ENCODE measurements at regions not wholly inside any gene's neighbourhood (a gene's known extent, or its start where the extent isn't known, plus 50 kb on each side); places are given as distances from the start of the nearest gene placed in this dataset.

DNA sequence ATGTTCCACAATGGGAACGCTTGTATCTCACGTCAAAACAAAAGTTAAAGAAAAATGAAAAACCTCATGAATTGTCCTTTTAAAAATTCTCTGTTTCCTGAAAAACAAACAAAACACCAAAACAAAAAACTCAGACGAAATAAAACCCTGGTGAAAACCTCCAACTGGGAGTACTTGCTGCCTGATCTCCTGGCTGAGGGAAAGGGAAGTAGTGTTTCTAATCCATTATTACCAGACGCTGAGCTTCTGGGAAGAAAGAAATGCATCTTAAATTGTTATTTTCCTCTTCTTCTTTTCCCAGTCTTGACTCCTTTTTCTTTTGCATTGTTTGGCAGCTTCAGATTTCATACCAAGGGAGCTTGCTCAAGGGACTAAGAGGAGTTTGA, 243.2 kb upstream of the RGMA start:
- peak overlapping the region; percentile 63 for H3K4me3 Mint-ChIP-seq
- no peak for ATAC-seq

DNA sequence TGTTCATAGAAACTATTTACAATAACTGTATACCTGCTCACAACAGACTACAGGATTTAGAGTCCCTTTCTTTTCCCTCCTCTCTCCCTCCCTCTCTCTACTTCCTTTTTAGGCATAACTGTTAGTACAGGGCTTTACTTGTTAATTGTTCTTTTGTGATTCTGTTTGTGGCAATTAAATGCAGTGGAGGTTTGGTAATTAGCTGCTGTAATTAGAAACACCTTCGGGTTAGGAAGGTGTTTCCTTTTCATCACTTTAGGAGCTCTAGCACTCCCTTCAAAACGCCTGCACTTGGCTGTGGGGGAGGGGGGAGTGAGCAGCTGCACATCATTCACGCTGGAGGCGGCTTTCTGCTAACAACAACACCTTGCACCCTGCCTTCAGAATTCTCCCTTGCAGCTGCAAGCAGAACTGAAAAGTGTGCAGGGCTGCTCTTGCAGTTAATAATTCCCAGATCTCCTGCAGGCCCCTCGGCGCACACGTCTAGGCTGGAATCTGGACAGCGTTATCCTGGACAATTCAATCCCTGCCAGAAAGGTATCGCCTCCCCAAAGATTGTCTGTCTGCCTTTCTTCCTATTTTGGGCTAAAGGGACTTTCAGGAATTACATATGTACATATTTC, 242.6 kb upstream of the RGMA start:
- CTCF ChIA-PET, result interaction anchor here (0.9 to 1.9 kb wide), 6 partner anchors 21 to 788 kb away, joined by 3 to 21 read pairs (median 4); no protein-coding TSS in a partner anchor
- Mint-ChIP-seq H3K27me3 (ENCODE audit: low read depth) (peaks cover 92% of the 10 kb centered on the region), H3K4me1 (peaks cover 71% of the 10 kb centered on the region)
- no peak for TF ChIP-seq NR3C1 (CRISPR knock-in tag; conservative IDR thresholded peaks at IDR 0.05; ENCODE audit: low read depth)
- TF ChIP-seq FOXK1 (CRISPR knock-in tag; IDR thresholded peaks at IDR 0.05), result peak; percentile 73
- TF ChIP-seq, protein P1, sequence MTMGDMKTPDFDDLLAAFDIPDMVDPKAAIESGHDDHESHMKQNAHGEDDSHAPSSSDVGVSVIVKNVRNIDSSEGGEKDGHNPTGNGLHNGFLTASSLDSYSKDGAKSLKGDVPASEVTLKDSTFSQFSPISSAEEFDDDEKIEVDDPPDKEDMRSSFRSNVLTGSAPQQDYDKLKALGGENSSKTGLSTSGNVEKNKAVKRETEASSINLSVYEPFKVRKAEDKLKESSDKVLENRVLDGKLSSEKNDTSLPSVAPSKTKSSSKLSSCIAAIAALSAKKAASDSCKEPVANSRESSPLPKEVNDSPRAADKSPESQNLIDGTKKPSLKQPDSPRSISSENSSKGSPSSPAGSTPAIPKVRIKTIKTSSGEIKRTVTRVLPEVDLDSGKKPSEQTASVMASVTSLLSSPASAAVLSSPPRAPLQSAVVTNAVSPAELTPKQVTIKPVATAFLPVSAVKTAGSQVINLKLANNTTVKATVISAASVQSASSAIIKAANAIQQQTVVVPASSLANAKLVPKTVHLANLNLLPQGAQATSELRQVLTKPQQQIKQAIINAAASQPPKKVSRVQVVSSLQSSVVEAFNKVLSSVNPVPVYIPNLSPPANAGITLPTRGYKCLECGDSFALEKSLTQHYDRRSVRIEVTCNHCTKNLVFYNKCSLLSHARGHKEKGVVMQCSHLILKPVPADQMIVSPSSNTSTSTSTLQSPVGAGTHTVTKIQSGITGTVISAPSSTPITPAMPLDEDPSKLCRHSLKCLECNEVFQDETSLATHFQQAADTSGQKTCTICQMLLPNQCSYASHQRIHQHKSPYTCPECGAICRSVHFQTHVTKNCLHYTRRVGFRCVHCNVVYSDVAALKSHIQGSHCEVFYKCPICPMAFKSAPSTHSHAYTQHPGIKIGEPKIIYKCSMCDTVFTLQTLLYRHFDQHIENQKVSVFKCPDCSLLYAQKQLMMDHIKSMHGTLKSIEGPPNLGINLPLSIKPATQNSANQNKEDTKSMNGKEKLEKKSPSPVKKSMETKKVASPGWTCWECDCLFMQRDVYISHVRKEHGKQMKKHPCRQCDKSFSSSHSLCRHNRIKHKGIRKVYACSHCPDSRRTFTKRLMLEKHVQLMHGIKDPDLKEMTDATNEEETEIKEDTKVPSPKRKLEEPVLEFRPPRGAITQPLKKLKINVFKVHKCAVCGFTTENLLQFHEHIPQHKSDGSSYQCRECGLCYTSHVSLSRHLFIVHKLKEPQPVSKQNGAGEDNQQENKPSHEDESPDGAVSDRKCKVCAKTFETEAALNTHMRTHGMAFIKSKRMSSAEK (CRISPR knock-in tag; IDR thresholded peaks at IDR 0.05; ENCODE audit: borderline replicate concordance), result no peak
- no peak for TF ChIP-seq ZBTB21 (CRISPR knock-in tag; IDR thresholded peaks at IDR 0.05; ENCODE audit: borderline replicate concordance)
- TF ChIP-seq RELA (CRISPR knock-in tag; IDR thresholded peaks at IDR 0.05; ENCODE audit: borderline replicate concordance), result no peak
- no peak for TF ChIP-seq CBFB (CRISPR knock-in tag; IDR thresholded peaks at IDR 0.05; ENCODE audit: low read depth)
- TF ChIP-seq EMX1 (CRISPR knock-in tag; IDR thresholded peaks at IDR 0.05), result no peak
- TF ChIP-seq SP1 (CRISPR knock-in tag; conservative IDR thresholded peaks at IDR 0.05), result peak; percentile 59
- TF ChIP-seq, protein P2, sequence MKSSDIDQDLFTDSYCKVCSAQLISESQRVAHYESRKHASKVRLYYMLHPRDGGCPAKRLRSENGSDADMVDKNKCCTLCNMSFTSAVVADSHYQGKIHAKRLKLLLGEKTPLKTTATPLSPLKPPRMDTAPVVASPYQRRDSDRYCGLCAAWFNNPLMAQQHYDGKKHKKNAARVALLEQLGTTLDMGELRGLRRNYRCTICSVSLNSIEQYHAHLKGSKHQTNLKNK (CRISPR knock-in tag; IDR thresholded peaks at IDR 0.05), result 0 out of 2 replicates have a peak, but pooled peaks have one; percentile 17
- TF ChIP-seq, protein P3, sequence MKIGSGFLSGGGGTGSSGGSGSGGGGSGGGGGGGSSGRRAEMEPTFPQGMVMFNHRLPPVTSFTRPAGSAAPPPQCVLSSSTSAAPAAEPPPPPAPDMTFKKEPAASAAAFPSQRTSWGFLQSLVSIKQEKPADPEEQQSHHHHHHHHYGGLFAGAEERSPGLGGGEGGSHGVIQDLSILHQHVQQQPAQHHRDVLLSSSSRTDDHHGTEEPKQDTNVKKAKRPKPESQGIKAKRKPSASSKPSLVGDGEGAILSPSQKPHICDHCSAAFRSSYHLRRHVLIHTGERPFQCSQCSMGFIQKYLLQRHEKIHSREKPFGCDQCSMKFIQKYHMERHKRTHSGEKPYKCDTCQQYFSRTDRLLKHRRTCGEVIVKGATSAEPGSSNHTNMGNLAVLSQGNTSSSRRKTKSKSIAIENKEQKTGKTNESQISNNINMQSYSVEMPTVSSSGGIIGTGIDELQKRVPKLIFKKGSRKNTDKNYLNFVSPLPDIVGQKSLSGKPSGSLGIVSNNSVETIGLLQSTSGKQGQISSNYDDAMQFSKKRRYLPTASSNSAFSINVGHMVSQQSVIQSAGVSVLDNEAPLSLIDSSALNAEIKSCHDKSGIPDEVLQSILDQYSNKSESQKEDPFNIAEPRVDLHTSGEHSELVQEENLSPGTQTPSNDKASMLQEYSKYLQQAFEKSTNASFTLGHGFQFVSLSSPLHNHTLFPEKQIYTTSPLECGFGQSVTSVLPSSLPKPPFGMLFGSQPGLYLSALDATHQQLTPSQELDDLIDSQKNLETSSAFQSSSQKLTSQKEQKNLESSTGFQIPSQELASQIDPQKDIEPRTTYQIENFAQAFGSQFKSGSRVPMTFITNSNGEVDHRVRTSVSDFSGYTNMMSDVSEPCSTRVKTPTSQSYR (CRISPR knock-in tag; IDR thresholded peaks at IDR 0.05), result peak; percentile 58; the same call in 1 of the 2 replicates

More for the DNA sequence above, 243.2 kb upstream of the RGMA start:
- no peak for DNase-seq (ENCODE audit: low spot score)
- H3K36me3 Mint-ChIP-seq, result no peaks in the 10 kb centered on the region
- peaks cover 91% of the 10 kb centered on the region for H3K27me3 Mint-ChIP-seq (ENCODE audit: low read depth)
- H3K9me3 Mint-ChIP-seq, result no peaks in the 10 kb centered on the region
- TF ChIP-seq GRHL2 (CRISPR knock-in tag; IDR thresholded peaks at IDR 0.05; ENCODE audit: insufficient replicate concordance, severe bottlenecking) (no peak), CREB1 (CRISPR knock-in tag; IDR thresholded peaks at IDR 0.05) (no peak), FOXJ3 (CRISPR knock-in tag; IDR thresholded peaks at IDR 0.05; ENCODE audit: borderline replicate concordance) (no peak)
- TF ChIP-seq, protein P1 (CRISPR knock-in tag; IDR thresholded peaks at IDR 0.05; ENCODE audit: borderline replicate concordance), result no peak
- TF ChIP-seq, protein P4, sequence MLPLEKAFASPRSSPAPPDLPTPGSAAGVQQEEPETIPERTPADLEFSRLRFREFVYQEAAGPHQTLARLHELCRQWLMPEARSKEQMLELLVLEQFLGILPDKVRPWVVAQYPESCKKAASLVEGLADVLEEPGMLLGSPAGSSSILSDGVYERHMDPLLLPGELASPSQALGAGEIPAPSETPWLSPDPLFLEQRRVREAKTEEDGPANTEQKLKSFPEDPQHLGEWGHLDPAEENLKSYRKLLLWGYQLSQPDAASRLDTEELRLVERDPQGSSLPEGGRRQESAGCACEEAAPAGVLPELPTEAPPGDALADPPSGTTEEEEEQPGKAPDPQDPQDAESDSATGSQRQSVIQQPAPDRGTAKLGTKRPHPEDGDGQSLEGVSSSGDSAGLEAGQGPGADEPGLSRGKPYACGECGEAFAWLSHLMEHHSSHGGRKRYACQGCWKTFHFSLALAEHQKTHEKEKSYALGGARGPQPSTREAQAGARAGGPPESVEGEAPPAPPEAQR (CRISPR knock-in tag; IDR thresholded peaks at IDR 0.05), result no peak
- TF ChIP-seq, protein P5, sequence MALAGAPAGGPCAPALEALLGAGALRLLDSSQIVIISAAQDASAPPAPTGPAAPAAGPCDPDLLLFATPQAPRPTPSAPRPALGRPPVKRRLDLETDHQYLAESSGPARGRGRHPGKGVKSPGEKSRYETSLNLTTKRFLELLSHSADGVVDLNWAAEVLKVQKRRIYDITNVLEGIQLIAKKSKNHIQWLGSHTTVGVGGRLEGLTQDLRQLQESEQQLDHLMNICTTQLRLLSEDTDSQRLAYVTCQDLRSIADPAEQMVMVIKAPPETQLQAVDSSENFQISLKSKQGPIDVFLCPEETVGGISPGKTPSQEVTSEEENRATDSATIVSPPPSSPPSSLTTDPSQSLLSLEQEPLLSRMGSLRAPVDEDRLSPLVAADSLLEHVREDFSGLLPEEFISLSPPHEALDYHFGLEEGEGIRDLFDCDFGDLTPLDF (CRISPR knock-in tag; IDR thresholded peaks at IDR 0.05), result no peak
- no peak overlapping the region for H3K27ac Mint-ChIP-seq
- CTCF ChIA-PET, result interaction anchor here (1.0 to 1.9 kb wide), 4 partner anchors 21 to 302 kb away, joined by 3 to 21 read pairs (median 4); no protein-coding TSS in a partner anchor
- POLR2A ChIA-PET, result no interaction called here
- peaks cover 67% of the 10 kb centered on the region for H3K4me1 Mint-ChIP-seq

More for the DNA sequence above, 242.6 kb upstream of the RGMA start:
- POLR2A ChIA-PET, result no interaction called here
- no peaks in the 10 kb centered on the region for H3K36me3 Mint-ChIP-seq
- H3K27ac Mint-ChIP-seq, result no peak overlapping the region
- no peaks in the 10 kb centered on the region for H3K9me3 Mint-ChIP-seq
- peak overlapping the region; percentile 63 for H3K4me3 Mint-ChIP-seq
- peak; percentile 30 for ATAC-seq
- DNase-seq (ENCODE audit: low spot score), result peak; percentile 69
